Liver (tissue), 3 donors: ENCODE measurements at regions not wholly inside any gene's neighbourhood (a gene's known extent, or its start where the extent isn't known, plus 50 kb on each side); places are given as distances from the start of the nearest gene placed in this dataset.

Experiments
- ATF3 ChIP-seq: IDR thresholded peaks from 2 replicates; pipeline ENCODE4 v1.6.1; 2016; ENCODE audit warnings: antibody characterized with exemption
- CTCF ChIP-seq: fragments of 150-350 bp; IDR thresholded peaks from 2 replicates; pipeline ENCODE4 v1.5.1; 2017; ENCODE audit warnings: improper control_type of control experiment, low read depth, low read length; ENCODE audit not compliant: missing input control
- FOXA1 ChIP-seq: IDR thresholded peaks from 2 replicates; pipeline ENCODE4 v1.6.1; 2016; ENCODE audit warnings: antibody characterized with exemption
- GABPA ChIP-seq, 2 donors: IDR thresholded peaks in 1 of 2; conservative IDR thresholded peaks in 1 of 2; 2 replicates each; pipeline ENCODE4 v1.6.1; 2016; ENCODE audit warnings: antibody characterized with exemption in 2 of 2, mild to moderate bottlenecking in 1 of 2, moderate library complexity in 1 of 2
- HNF4G ChIP-seq: IDR thresholded peaks from 2 replicates; pipeline ENCODE4 v1.6.1; 2016; ENCODE audit warnings: antibody characterized with exemption
- JUND ChIP-seq, 2 donors: IDR thresholded peaks; 2 replicates each; pipeline ENCODE4 v1.6.1; 2016; ENCODE audit warnings: antibody characterized with exemption in 2 of 2
- MAX ChIP-seq: IDR thresholded peaks from 2 replicates; pipeline ENCODE4 v1.6.1; 2016; ENCODE audit warnings: antibody characterized with exemption
- NR2F2 ChIP-seq: IDR thresholded peaks from 2 replicates; pipeline ENCODE4 v1.6.1; 2016; ENCODE audit warnings: antibody characterized with exemption
- RAD21 ChIP-seq, 2 donors: IDR thresholded peaks; 2 replicates each; pipeline ENCODE4 v1.6.1; 2016; ENCODE audit warnings: antibody characterized with exemption in 2 of 2, mild to moderate bottlenecking in 2 of 2
- REST ChIP-seq: IDR thresholded peaks from 2 replicates; pipeline ENCODE4 v1.6.1; 2016; ENCODE audit warnings: antibody characterized with exemption, mild to moderate bottlenecking
- TAF1 ChIP-seq: conservative IDR thresholded peaks from 2 replicates; pipeline ENCODE4 v1.6.1; 2016; ENCODE audit warnings: antibody characterized with exemption, mild to moderate bottlenecking
- YY1 ChIP-seq: IDR thresholded peaks from 2 replicates; pipeline ENCODE4 v1.6.1; 2016; ENCODE audit warnings: antibody characterized with exemption, mild to moderate bottlenecking
- ZBTB33 ChIP-seq: IDR thresholded peaks from 2 replicates; pipeline ENCODE4 v1.6.1; 2016; ENCODE audit warnings: antibody characterized with exemption
- donor health status: healthy.
- donor health status: healthy.

GRCh38 chr9:110030632-110031031 is 177.3 kb downstream of the C9orf152 start:
- TF ChIP-seq CTCF (no peak), REST (no peak), HNF4G (no peak), RAD21 (IDR thresholded peaks at IDR 0.05) (no peak), TAF1 (no peak), YY1 (no peak), NR2F2 (no peak), MAX (no peak), JUND (IDR thresholded peaks at IDR 0.05) (no peak), ZBTB33 (no peak), FOXA1 (no peak), GABPA (IDR thresholded peaks at IDR 0.05 in 1 of 2, conservative IDR thresholded peaks at IDR 0.05 in 1 of 2) (no peak), ATF3 (no peak)
